A549 (cell line): ENCODE measurements at regions not wholly inside any gene's neighbourhood (a gene's known extent, or its start where the extent isn't known, plus 50 kb on each side); places are given as distances from the start of the nearest gene placed in this dataset.
"Not testable (repeated sequence)": the region's sequence is repeated elsewhere in the genome, so short reads cannot be mapped to it uniquely, and the experiment has no call there.

ENCODE experiments used
- ATAC-seq, 2 experiments: fragments of 200-7000 bp in 1 of 2; fragments of >200 bp in 1 of 2; cut with Nextera tagmentation in 1 of 2; cut with Tn5 transposase in 1 of 2; 3 replicates each; pipeline versions ENCODE4 v1.8.0 to v1.9.1; 2018 to 2020; ENCODE audit warnings: mild to moderate bottlenecking in 1 of 2, moderate library complexity in 1 of 2
- CTCF ChIA-PET: fragments of 300-600 bp; sonication (Branson Sonifier 250); formaldehyde crosslinking; extraction: SDS; loops from one replicate; lab custom pipeline; 2021; ENCODE audit warnings: antibody characterized with exemption, inconsistent platforms; lab: Yijun Ruan, JAX
- POLR2A ChIA-PET: fragments of 350-600 bp; formaldehyde crosslinking; extraction: SDS; loops from one replicate; lab custom pipeline; 2021; ENCODE audit warnings: antibody characterized with exemption, inconsistent platforms; lab: Yijun Ruan, JAX
- DNase-seq, 2 experiments: peaks; one replicate each; pipeline versions ENCODE4 v3.0.0 to v3.0.0-alpha.2; 2011 to 2016; ENCODE audit warnings: low read depth in 1 of 2, low spot score in 1 of 2
- FAIRE-seq: peaks from 2 replicates; lab custom pipeline; 2011; peaks lifted over from hg19 to GRCh38; lab: Jason Lieb, UNC
- H3K27ac ChIP-seq, 2 experiments: fragments of >200 bp; sonication (Bioruptor Twin); formaldehyde crosslinking; 3 replicates each; pipeline ENCODE4 v1.5.1; 2016 to 2017
- H3K4me1 ChIP-seq: fragments of >200 bp; sonication (Bioruptor Twin); formaldehyde crosslinking; 3 replicates; pipeline ENCODE4 v1.6.1; 2016
- H3K4me2 ChIP-seq: fragments of >200 bp; sonication (Bioruptor Twin); formaldehyde crosslinking; 3 replicates; pipeline ENCODE4 v1.6.1; 2016
- H3K4me3 ChIP-seq: fragments of >200 bp; sonication (Bioruptor Twin); formaldehyde crosslinking; 3 replicates; pipeline ENCODE4 v1.5.1; 2016
- H3K9me3 ChIP-seq: fragments of >200 bp; sonication (Bioruptor Twin); formaldehyde crosslinking; 3 replicates; pipeline ENCODE4 v1.6.1; 2016
- BCL3 ChIP-seq: fragments of >200 bp; sonication (Bioruptor Twin); formaldehyde crosslinking; IDR thresholded peaks from 3 replicates; pipeline ENCODE4 v1.6.1; 2016
- CBX8 ChIP-seq: fragments of 200-600 bp; sonication (generic); IDR thresholded peaks from 2 replicates; pipeline ENCODE4 v1.6.1; 2016
- CHD2 ChIP-seq: fragments of 150-350 bp; IDR thresholded peaks from 2 replicates; pipeline ENCODE4 v1.6.1; 2014; ENCODE audit warnings: low read length; ENCODE audit not compliant: partially characterized antibody
- CHD4 ChIP-seq: fragments of 200-600 bp; sonication (generic); IDR thresholded peaks from 2 replicates; pipeline ENCODE4 v1.6.1; 2016; ENCODE audit warnings: antibody characterized with exemption, mild to moderate bottlenecking, borderline replicate concordance
- E2F6 ChIP-seq: IDR thresholded peaks from 2 replicates; pipeline ENCODE4 v1.6.1; 2012; ENCODE audit warnings: low read depth, borderline replicate concordance
- EHMT2 ChIP-seq: fragments of 200-600 bp; sonication (generic); IDR thresholded peaks from 2 replicates; pipeline ENCODE4 v1.6.1; 2016; ENCODE audit warnings: antibody characterized with exemption, low read depth, mild to moderate bottlenecking, moderate library complexity
- GATA3 ChIP-seq: IDR thresholded peaks from 2 replicates; pipeline ENCODE4 v1.6.1; 2012; ENCODE audit warnings: borderline replicate concordance
- KDM5A ChIP-seq: fragments of 200-600 bp; sonication (generic); IDR thresholded peaks from 2 replicates; pipeline ENCODE4 v1.6.1; 2016; ENCODE audit warnings: antibody characterized with exemption, mild to moderate bottlenecking
- MAFK ChIP-seq: fragments of 450-650 bp; IDR thresholded peaks from 2 replicates; pipeline ENCODE4 v1.6.1; 2014; ENCODE audit not compliant: partially characterized antibody
- MAZ ChIP-seq: fragments of 150-350 bp; IDR thresholded peaks from 2 replicates; pipeline ENCODE4 v1.6.1; 2014; ENCODE audit warnings: antibody characterized with exemption, low read depth, low read length, borderline replicate concordance
- NR3C1 ChIP-seq: fragments of >200 bp; sonication (Bioruptor Twin); formaldehyde crosslinking; IDR thresholded peaks from 3 replicates; pipeline ENCODE4 v1.6.1; 2017
- POLR2A ChIP-seq: IDR thresholded peaks from 2 replicates; pipeline ENCODE4 v1.6.1; 2012; ENCODE audit warnings: mild to moderate bottlenecking, low read length
- POLR2AphosphoS2 ChIP-seq: conservative IDR thresholded peaks from 2 replicates; pipeline ENCODE4 v1.6.1; 2012; ENCODE audit warnings: low read length, improper control_type of control experiment, inconsistent platforms
- RARB ChIP-seq: fragments of 250-450 bp; sonication (Bioruptor Pico); IDR thresholded peaks from 2 replicates; pipeline ENCODE4 v1.8.0; 2021; ENCODE audit warnings: mild to moderate bottlenecking, moderate library complexity
- RCOR1 ChIP-seq: fragments of 150-350 bp; IDR thresholded peaks from 2 replicates; pipeline ENCODE4 v1.6.1; 2014; ENCODE audit warnings: antibody characterized with exemption, low read length, low read depth
- REST ChIP-seq: fragments of 200-600 bp; sonication (generic); IDR thresholded peaks from 2 replicates; pipeline ENCODE4 v1.6.1; 2016; ENCODE audit warnings: antibody characterized with exemption, mild to moderate bottlenecking, moderate library complexity
- SMC3 ChIP-seq: fragments of >200 bp; sonication (Bioruptor Twin); formaldehyde crosslinking; IDR thresholded peaks from 3 replicates; pipeline ENCODE4 v1.6.1; 2018; ENCODE audit warnings: inconsistent platforms
- ZFP36 ChIP-seq: fragments of 450-650 bp; IDR thresholded peaks from 2 replicates; pipeline ENCODE4 v1.6.1; 2014; ENCODE audit warnings: borderline replicate concordance; ENCODE audit not compliant: partially characterized antibody
- WGBS: methylation state at CpG from one replicate; pipeline ENCODE4 v1.1.6; 2017; ENCODE audit errors: missing lambda C conversion rate; 5-methylcytosine and 5-hydroxymethylcytosine counted together

GRCh38 chr2:64889803-64890202 lies 99.4 kb upstream of the SLC1A4 start:
- FAIRE-seq (no peak), DNase-seq (no peak), ATAC-seq (no peak)
- Histone ChIP-seq H3K4me2 (no peak overlapping the region), H3K9me3 (no peaks in the 10 kb centered on the region), H3K4me1 (0 out of 3 replicates have a peak, but pooled peaks cover 3% of the 10 kb centered on the region), H3K27ac (no peak overlapping the region), H3K4me3 (no peak overlapping the region)
- CTCF ChIA-PET = interaction anchor here (1.0 to 6.5 kb wide), 17 partner anchors 9 to 840 kb away, joined by 3 to 72 read pairs (median 9); partner anchors contain the start of gene AFTPH
- POLR2A ChIA-PET = interaction anchor here (0.6 kb wide), 1 partner anchor 144 kb away, joined by 3 read pairs; no protein-coding TSS in a partner anchor
- WGBS = 32% methylated on average over 4 of the region's 4 CpGs
- TF ChIP-seq NR3C1 (no peak), MAFK (no peak), RARB (CRISPR knock-in tag) (no peak), REST (no peak), E2F6 (no peak), CHD2 (no peak), MAZ (no peak), CBX8 (no peak), EHMT2 (no peak), BCL3 (no peak), GATA3 (no peak), RCOR1 (no peak), KDM5A (no peak), POLR2AphosphoS2 (no peak), POLR2A (no peak), ZFP36 (no peak), SMC3 (no peak), CHD4 (no peak)

GRCh38 chr2:64896572-64896971 lies 92.6 kb upstream of the SLC1A4 start:
- FAIRE-seq, POLR2A ChIA-PET: not testable (repeated sequence)

More at GRCh38 chr2:64896572-64896971, 92.6 kb upstream of the SLC1A4 start:
- 63% methylated on average over 3 of the region's 3 CpGs for WGBS
- H3K4me2 ChIP-seq, DNase-seq, H3K4me3 ChIP-seq, H3K9me3 ChIP-seq, ATAC-seq, H3K4me1 ChIP-seq, H3K27ac ChIP-seq, CTCF ChIA-PET: not testable (repeated sequence)
